Neural crest cell (in vitro differentiated cells): ENCODE measurements at regions not wholly inside any gene's neighbourhood (a gene's known extent, or its start where the extent isn't known, plus 50 kb on each side); places are given as distances from the start of the nearest gene placed in this dataset.

ENCODE experiments used
- DNase-seq: peaks from one replicate; pipeline ENCODE4 v3.0.0; 2021; ENCODE audit warnings: low read depth, mixed read lengths, low spot score
- H3K27ac Mint-ChIP-seq: one replicate; pipeline ENCODE4 v1.8.0; 2021; ENCODE audit warnings: mild to moderate bottlenecking, mixed read lengths; ENCODE audit not compliant: unreplicated experiment
- H3K27me3 Mint-ChIP-seq: 2 replicates; pipeline ENCODE4 v1.8.0; 2021; ENCODE audit warnings: low read depth, mild to moderate bottlenecking, mixed read lengths
- H3K36me3 Mint-ChIP-seq: 2 replicates; pipeline ENCODE4 v1.8.0; 2021; ENCODE audit warnings: low read depth, mild to moderate bottlenecking, mixed read lengths
- H3K4me1 Mint-ChIP-seq: 2 replicates; pipeline ENCODE4 v1.8.0; 2021; ENCODE audit warnings: mixed read lengths
- H3K4me3 Mint-ChIP-seq: one replicate; pipeline ENCODE4 v1.8.0; 2021; ENCODE audit warnings: mild to moderate bottlenecking, mixed read lengths
- H3K9me3 Mint-ChIP-seq: 2 replicates; pipeline ENCODE4 v1.8.0; 2021; ENCODE audit warnings: mixed read lengths
- CTCF ChIP-seq: fragments of 200-600 bp; sonication (generic); conservative IDR thresholded peaks from 2 replicates; pipeline ENCODE4 v1.5.0; 2021; ENCODE audit warnings: antibody characterized with exemption, mild to moderate bottlenecking

GRCh38 chr6:6461138-6461537 lies 127.4 kb upstream of the LY86 start:
- Mint-ChIP-seq H3K4me1 (no peaks in the 10 kb centered on the region), H3K36me3 (no peaks in the 10 kb centered on the region), H3K27ac (no peak overlapping the region), H3K4me3 (no peak overlapping the region), H3K9me3 (peaks cover 5% of the 10 kb centered on the region), H3K27me3 (peaks cover 12% of the 10 kb centered on the region)
- TF ChIP-seq CTCF, result no peak
- DNase-seq, result no peak

GRCh38 chr6:6466967-6467761 lies 121.4 kb upstream of the LY86 start:
- Mint-ChIP-seq H3K27me3 (peaks cover 10% of the 10 kb centered on the region), H3K27ac (no peak overlapping the region), H3K4me1 (no peaks in the 10 kb centered on the region), H3K9me3 (peaks cover 7% of the 10 kb centered on the region), H3K4me3 (no peak overlapping the region), H3K36me3 (no peaks in the 10 kb centered on the region)
- DNase-seq, result no peak
- no peak for TF ChIP-seq CTCF

- Mint-ChIP-seq H3K4me1 (no peaks in the 10 kb centered on the region), H3K27me3 (peaks cover 5% of the 10 kb centered on the region), H3K9me3 (peaks cover 7% of the 10 kb centered on the region), H3K27ac (no peak overlapping the region), H3K4me3 (no peak overlapping the region), H3K36me3 (no peaks in the 10 kb centered on the region)
- TF ChIP-seq CTCF, result no peak
- DNase-seq, result no peak
These were observed 119.4 kb upstream of the LY86 start for GRCh38 chr6:6469074-6469473.

- H3K36me3 Mint-ChIP-seq, result no peaks in the 10 kb centered on the region
- H3K27ac Mint-ChIP-seq, result no peak overlapping the region
- H3K4me3 Mint-ChIP-seq, result no peak overlapping the region
- no peak for TF ChIP-seq CTCF
- H3K9me3 Mint-ChIP-seq, result peaks cover 7% of the 10 kb centered on the region
- no peak for DNase-seq
- peaks cover 3% of the 10 kb centered on the region for H3K27me3 Mint-ChIP-seq
- no peaks in the 10 kb centered on the region for H3K4me1 Mint-ChIP-seq
These were observed 118.4 kb upstream of the LY86 start for GRCh38 chr6:6470123-6470522.

- H3K4me1 Mint-ChIP-seq, result no peaks in the 10 kb centered on the region
- no peak for DNase-seq
- no peak overlapping the region for H3K4me3 Mint-ChIP-seq
- no peaks in the 10 kb centered on the region for H3K36me3 Mint-ChIP-seq
- TF ChIP-seq CTCF, result no peak
- H3K9me3 Mint-ChIP-seq, result peaks cover 7% of the 10 kb centered on the region
- H3K27ac Mint-ChIP-seq, result no peak overlapping the region
- H3K27me3 Mint-ChIP-seq, result peaks cover 3% of the 10 kb centered on the region
These were observed 117.2 kb upstream of the LY86 start for GRCh38 chr6:6471276-6471675.
